NCI-H2107 treated with DMSO at 0.1 percent for 48 hours (cell line): ENCODE measurements at regions not wholly inside any gene's neighbourhood (a gene's known extent, or its start where the extent isn't known, plus 50 kb on each side); places are given as distances from the start of the nearest gene placed in this dataset.
A peak's percentile ranks its signal among the peaks of the same experiment; 100 is the strongest.
"Not testable (repeated sequence)": the region's sequence is repeated elsewhere in the genome, so short reads cannot be mapped to it uniquely, and the experiment has no call there.

Source experiments
- DNase-seq: peaks from one replicate; lab custom pipeline; 2025; ENCODE audit not compliant: unreplicated experiment; lab: John Stamatoyannopoulos, UW

- peak; percentile 23 for DNase-seq
These were observed 330.3 kb downstream of the PCNX1 start for GRCh38 chr14:71237556-71237955.

- DNase-seq, result no peak
These were observed 331.6 kb downstream of the PCNX1 start for GRCh38 chr14:71238835-71239234.

- no peak for DNase-seq
These were observed 332.9 kb downstream of the PCNX1 start for GRCh38 chr14:71240171-71240570.

- DNase-seq, result no peak
These were observed 333.7 kb downstream of the PCNX1 start for GRCh38 chr14:71240866-71241520.

- no peak for DNase-seq
These were observed 335.0 kb downstream of the PCNX1 start for GRCh38 chr14:71242237-71242748.

GRCh38 chr14:71243697-71244096 lies 336.4 kb downstream of the PCNX1 start:
- no peak for DNase-seq

- DNase-seq, result no peak
These were observed 337.1 kb downstream of the PCNX1 start for GRCh38 chr14:71244341-71244740.

GRCh38 chr14:71245659-71246361 lies 338.6 kb downstream of the PCNX1 start:
- DNase-seq, result no peak

- no peak for DNase-seq
These were observed 339.3 kb downstream of the PCNX1 start for GRCh38 chr14:71246539-71246938.

GRCh38 chr14:71247106-71247505 lies 339.8 kb downstream of the PCNX1 start:
- no peak for DNase-seq

- no peak for DNase-seq
These were observed 340.9 kb downstream of the PCNX1 start for GRCh38 chr14:71248194-71248593.

- DNase-seq, result no peak
These were observed 343.1 kb downstream of the PCNX1 start for GRCh38 chr14:71250347-71250746.

GRCh38 chr14:71250791-71251190 lies 343.5 kb downstream of the PCNX1 start:
- DNase-seq, result no peak

GRCh38 chr14:71254091-71254719 lies 346.9 kb downstream of the PCNX1 start:
- not testable (repeated sequence) for DNase-seq

GRCh38 chr14:71261206-71261605 lies 353.9 kb downstream of the PCNX1 start:
- no peak for DNase-seq

GRCh38 chr14:71262441-71262840 lies 355.2 kb downstream of the PCNX1 start:
- no peak for DNase-seq

- DNase-seq, result no peak
These were observed 357.0 kb downstream of the PCNX1 start for GRCh38 chr14:71264260-71264659.

- DNase-seq, result no peak
These were observed 359.8 kb downstream of the PCNX1 start for GRCh38 chr14:71267007-71267513.

- no peak for DNase-seq
These were observed 360.4 kb downstream of the PCNX1 start for GRCh38 chr14:71267691-71268090.

- no peak for DNase-seq
These were observed 362.9 kb downstream of the PCNX1 start for GRCh38 chr14:71270111-71270510.

- no peak for DNase-seq
These were observed 364.1 kb downstream of the PCNX1 start for GRCh38 chr14:71271166-71271945.
